HCT116 (cell line): ENCODE measurements at regions not wholly inside any gene's neighbourhood (a gene's known extent, or its start where the extent isn't known, plus 50 kb on each side); places are given as distances from the start of the nearest gene placed in this dataset.

Experiments
- ATAC-seq: fragments of 200-7000 bp; cut with Tn5 transposase; 2 replicates; pipeline ENCODE4 v1.9.1; 2020; ENCODE audit warnings: mild to moderate bottlenecking, moderate library complexity
- BruUV-seq: library from RNA; stranded (reverse); fragments of 400-500 nt; replicated peaks from 2 replicates; lab custom pipeline; 2021; lab: Mats Ljungman, UMichigan
- CTCF ChIA-PET: fragments of 300-600 bp; sonication (Branson Sonifier 250); formaldehyde crosslinking; loops from one replicate; lab custom pipeline; 2021; ENCODE audit warnings: antibody characterized with exemption; lab: Charles Lee
- POLR2A ChIA-PET: fragments of 300-600, 350-600 bp; sonication (Branson Sonifier 250); formaldehyde crosslinking; loops from one replicate; lab custom pipeline; 2021; ENCODE audit warnings: antibody characterized with exemption; lab: Charles Lee
- RAD21 ChIA-PET, 2 experiments: fragments of 300-600 bp; sonication (Branson Sonifier 250); formaldehyde crosslinking; loops; one replicate each; lab custom pipeline; 2023; ENCODE audit warnings: low total read pairs in 2 of 2; ENCODE audit not compliant: uncharacterized antibody in 2 of 2, unreplicated experiment in 2 of 2, low non-redundant PET in 1 of 2; lab: Charles Lee
- DNase-seq: peaks from one replicate; pipeline ENCODE4 v3.0.0-alpha.2; 2010; ENCODE audit warnings: low read depth, low spot score
- H2AFZ ChIP-seq: fragments of 200-600 bp; shearing (Covaris generic), sonication (generic); 2 replicates; pipeline ENCODE4 v1.6.1; 2017; ENCODE audit warnings: low read depth, mixed run types, mixed read lengths, antibody characterized with exemption, low read length; ENCODE audit not compliant: poor library complexity, severe bottlenecking
- H3K27ac ChIP-seq: 2 replicates; pipeline ENCODE4 v1.5.1; 2012; ENCODE audit warnings: low read depth, low read length
- H3K27me3 ChIP-seq: fragments of 200-600 bp; sonication (generic); 2 replicates; pipeline ENCODE4 v1.6.1; 2016; ENCODE audit warnings: mixed run types, low read length, mixed read lengths; ENCODE audit not compliant: insufficient read depth
- H3K36me3 ChIP-seq, 2 experiments: fragments of 200-500 bp in 1 of 2; fragments of 200-600 bp in 1 of 2; sonication (Bioruptor generic) in 1 of 2; sonication (generic) in 1 of 2; 2 replicates each; pipeline versions ENCODE4 v1.5.1 to v1.6.1; 2014 to 2016; ENCODE audit warnings: low read length in 2 of 2, inconsistent platforms in 1 of 2, mixed read lengths in 1 of 2, mixed run types in 1 of 2; ENCODE audit not compliant: insufficient read depth in 2 of 2, control insufficient read depth in 1 of 2
- H3K4me1 ChIP-seq, 2 experiments: fragments of 200-600 bp in 1 of 2; sonication (generic) in 1 of 2; 2 replicates each; pipeline versions ENCODE4 v1.5.1 to v1.6.1; 2012 to 2017; ENCODE audit warnings: low read length in 2 of 2, inconsistent platforms in 1 of 2, mild to moderate bottlenecking in 1 of 2, mixed read lengths in 1 of 2, mixed run types in 1 of 2, moderate library complexity in 1 of 2; ENCODE audit not compliant: insufficient read depth in 2 of 2, control insufficient read depth in 1 of 2
- H3K4me2 ChIP-seq: fragments of 200-600 bp; sonication (generic); 2 replicates; pipeline ENCODE4 v1.6.1; 2017; ENCODE audit warnings: mixed run types, low read length, mixed read lengths
- H3K4me3 ChIP-seq, 2 experiments: fragments of 200-600 bp in 1 of 2; sonication (generic) in 1 of 2; replicated peaks in 1 of 2; 2 replicates each; pipeline ENCODE4 v1.5.1; 2011 to 2016; ENCODE audit warnings: low read length in 2 of 2, control low read depth in 1 of 2, low read depth in 1 of 2, mild to moderate bottlenecking in 1 of 2, mixed read lengths in 1 of 2, mixed run types in 1 of 2
- H3K79me2 ChIP-seq: fragments of 200-600 bp; sonication (generic); 2 replicates; pipeline ENCODE4 v1.6.1; 2017; ENCODE audit warnings: mild to moderate bottlenecking, mixed run types, low read length, moderate library complexity, mixed read lengths; ENCODE audit not compliant: insufficient read depth
- H3K9ac ChIP-seq: fragments of 200-600 bp; sonication (generic); 2 replicates; pipeline ENCODE4 v1.6.1; 2016; ENCODE audit warnings: low read length, mixed read lengths
- H3K9me2 ChIP-seq: fragments of 200-600 bp; sonication (generic), shearing (Covaris generic); 2 replicates; pipeline ENCODE4 v1.6.1; 2017; ENCODE audit warnings: mixed run types, mild to moderate bottlenecking, moderate library complexity; ENCODE audit not compliant: insufficient read depth
- H3K9me3 ChIP-seq, 2 experiments: fragments of 200-500 bp in 1 of 2; fragments of 200-600 bp in 1 of 2; sonication (Bioruptor generic) in 1 of 2; sonication (generic) in 1 of 2; 2 replicates each; pipeline ENCODE4 v1.6.1; 2014 to 2017; ENCODE audit warnings: low read length in 2 of 2, mixed read lengths in 2 of 2, inconsistent platforms in 1 of 2, low read depth in 1 of 2, mild to moderate bottlenecking in 1 of 2, mixed run types in 1 of 2, moderate library complexity in 1 of 2; ENCODE audit not compliant: control insufficient read depth in 1 of 2, insufficient read depth in 1 of 2
- H4K20me1 ChIP-seq: fragments of 200-600 bp; sonication (generic), shearing (Covaris generic); 2 replicates; pipeline ENCODE4 v1.6.1; 2017; ENCODE audit warnings: mixed run types, mild to moderate bottlenecking, moderate library complexity; ENCODE audit not compliant: insufficient read depth
- CBX3 ChIP-seq: IDR thresholded peaks from 2 replicates; pipeline ENCODE4 v1.6.1; 2012; ENCODE audit warnings: low read depth
- CEBPB ChIP-seq: IDR thresholded peaks from 2 replicates; pipeline ENCODE4 v1.6.1; 2012; ENCODE audit warnings: low read depth
- EGR1 ChIP-seq: IDR thresholded peaks from 2 replicates; pipeline ENCODE4 v1.6.1; 2012; ENCODE audit warnings: low read depth
- ELF1 ChIP-seq: IDR thresholded peaks from 2 replicates; pipeline ENCODE4 v1.6.1; 2012; ENCODE audit warnings: low read depth, borderline replicate concordance
- EZH2 ChIP-seq: fragments of 200-600 bp; sonication (generic); IDR thresholded peaks from 2 replicates; pipeline ENCODE4 v1.6.1; 2017; ENCODE audit warnings: antibody characterized with exemption, mixed run types
- FOSL1 ChIP-seq: IDR thresholded peaks from 2 replicates; pipeline ENCODE4 v1.6.1; 2012; ENCODE audit warnings: low read depth
- JUND ChIP-seq: IDR thresholded peaks from 2 replicates; pipeline ENCODE4 v1.6.1; 2012
- RAD21 ChIP-seq: IDR thresholded peaks from 2 replicates; pipeline ENCODE4 v1.6.1; 2012; ENCODE audit warnings: low read depth, mild to moderate bottlenecking
- SIN3A ChIP-seq: IDR thresholded peaks from 2 replicates; pipeline ENCODE4 v1.6.1; 2012; ENCODE audit warnings: low read depth
- SRF ChIP-seq: IDR thresholded peaks from 2 replicates; pipeline ENCODE4 v1.6.1; 2012; ENCODE audit warnings: low read depth
- YY1 ChIP-seq: IDR thresholded peaks from 2 replicates; pipeline ENCODE4 v1.6.1; 2011; ENCODE audit warnings: low read length, low read depth, moderate library complexity, mild to moderate bottlenecking; ENCODE audit not compliant: insufficient replicate concordance; ENCODE audit errors: extremely low read depth
- ZFX ChIP-seq: fragments of 450-650 bp; IDR thresholded peaks from 2 replicates; pipeline ENCODE4 v1.6.1; 2017
- intact Hi-C: fragments of 100-400 bp; cut with micrococcal nuclease; formaldehyde crosslinking; loops from 2 replicates; pipeline ENCODE4 v1.10.0; 2022
- TF ChIP-seq, protein P1 (sequence below): IDR thresholded peaks from 2 replicates; pipeline ENCODE4 v1.6.1; 2012; ENCODE audit warnings: low read depth
- TF ChIP-seq, protein P2 (sequence below): IDR thresholded peaks from 2 replicates; pipeline ENCODE4 v1.6.1; 2012
- TF ChIP-seq, protein P3 (sequence below): IDR thresholded peaks from 2 replicates; pipeline ENCODE4 v1.6.1; 2011; ENCODE audit warnings: mild to moderate bottlenecking, low read length, moderate library complexity; ENCODE audit not compliant: insufficient replicate concordance; ENCODE audit errors: extremely low read depth
- TF ChIP-seq, protein P4 (sequence below), 3 experiments: fragments of 200-600 bp in 1 of 3; sonication (generic) in 1 of 3; IDR thresholded peaks in 2 of 3; conservative IDR thresholded peaks in 1 of 3; 2 replicates each; pipeline ENCODE4 v1.5.1; 2012 to 2017; ENCODE audit warnings: low read depth in 2 of 3, low read length in 2 of 3, antibody characterized with exemption in 1 of 3, borderline replicate concordance in 1 of 3, control low read depth in 1 of 3, mild to moderate bottlenecking in 1 of 3, mixed read lengths in 1 of 3, mixed run types in 1 of 3, moderate library complexity in 1 of 3; ENCODE audit not compliant: insufficient read depth in 1 of 3

DNA sequence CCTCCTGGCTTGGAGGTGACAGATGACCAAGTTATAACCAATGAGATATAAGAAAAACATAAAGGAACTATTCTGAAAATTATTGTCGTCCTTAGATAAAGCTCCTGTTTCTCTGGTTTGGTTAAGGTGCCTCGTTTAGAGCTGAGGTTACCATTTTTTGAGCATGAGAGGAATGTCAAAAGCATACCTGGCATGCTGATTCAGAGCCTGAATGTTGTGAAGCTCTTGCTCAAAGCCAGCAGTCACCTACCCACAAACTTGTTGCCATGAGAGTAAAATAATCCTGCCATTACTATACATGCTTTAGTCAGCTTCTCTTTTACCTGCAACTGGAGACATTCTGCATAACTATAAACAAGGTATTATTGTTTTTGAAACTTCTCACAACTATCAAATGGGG is 1116.2 kb downstream of the DIAPH3 start:
- no peak overlapping the region for H3K9ac ChIP-seq
- TF ChIP-seq CEBPB, result no peak
- TF ChIP-seq CBX3, result no peak
- TF ChIP-seq, protein P1, sequence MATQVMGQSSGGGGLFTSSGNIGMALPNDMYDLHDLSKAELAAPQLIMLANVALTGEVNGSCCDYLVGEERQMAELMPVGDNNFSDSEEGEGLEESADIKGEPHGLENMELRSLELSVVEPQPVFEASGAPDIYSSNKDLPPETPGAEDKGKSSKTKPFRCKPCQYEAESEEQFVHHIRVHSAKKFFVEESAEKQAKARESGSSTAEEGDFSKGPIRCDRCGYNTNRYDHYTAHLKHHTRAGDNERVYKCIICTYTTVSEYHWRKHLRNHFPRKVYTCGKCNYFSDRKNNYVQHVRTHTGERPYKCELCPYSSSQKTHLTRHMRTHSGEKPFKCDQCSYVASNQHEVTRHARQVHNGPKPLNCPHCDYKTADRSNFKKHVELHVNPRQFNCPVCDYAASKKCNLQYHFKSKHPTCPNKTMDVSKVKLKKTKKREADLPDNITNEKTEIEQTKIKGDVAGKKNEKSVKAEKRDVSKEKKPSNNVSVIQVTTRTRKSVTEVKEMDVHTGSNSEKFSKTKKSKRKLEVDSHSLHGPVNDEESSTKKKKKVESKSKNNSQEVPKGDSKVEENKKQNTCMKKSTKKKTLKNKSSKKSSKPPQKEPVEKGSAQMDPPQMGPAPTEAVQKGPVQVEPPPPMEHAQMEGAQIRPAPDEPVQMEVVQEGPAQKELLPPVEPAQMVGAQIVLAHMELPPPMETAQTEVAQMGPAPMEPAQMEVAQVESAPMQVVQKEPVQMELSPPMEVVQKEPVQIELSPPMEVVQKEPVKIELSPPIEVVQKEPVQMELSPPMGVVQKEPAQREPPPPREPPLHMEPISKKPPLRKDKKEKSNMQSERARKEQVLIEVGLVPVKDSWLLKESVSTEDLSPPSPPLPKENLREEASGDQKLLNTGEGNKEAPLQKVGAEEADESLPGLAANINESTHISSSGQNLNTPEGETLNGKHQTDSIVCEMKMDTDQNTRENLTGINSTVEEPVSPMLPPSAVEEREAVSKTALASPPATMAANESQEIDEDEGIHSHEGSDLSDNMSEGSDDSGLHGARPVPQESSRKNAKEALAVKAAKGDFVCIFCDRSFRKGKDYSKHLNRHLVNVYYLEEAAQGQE, result no peak
- TF ChIP-seq, protein P2, sequence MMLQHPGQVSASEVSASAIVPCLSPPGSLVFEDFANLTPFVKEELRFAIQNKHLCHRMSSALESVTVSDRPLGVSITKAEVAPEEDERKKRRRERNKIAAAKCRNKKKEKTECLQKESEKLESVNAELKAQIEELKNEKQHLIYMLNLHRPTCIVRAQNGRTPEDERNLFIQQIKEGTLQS, result no peak
- no peak for TF ChIP-seq ZFX
- no peak for TF ChIP-seq YY1
- no peak for TF ChIP-seq RAD21
- TF ChIP-seq, protein P3, sequence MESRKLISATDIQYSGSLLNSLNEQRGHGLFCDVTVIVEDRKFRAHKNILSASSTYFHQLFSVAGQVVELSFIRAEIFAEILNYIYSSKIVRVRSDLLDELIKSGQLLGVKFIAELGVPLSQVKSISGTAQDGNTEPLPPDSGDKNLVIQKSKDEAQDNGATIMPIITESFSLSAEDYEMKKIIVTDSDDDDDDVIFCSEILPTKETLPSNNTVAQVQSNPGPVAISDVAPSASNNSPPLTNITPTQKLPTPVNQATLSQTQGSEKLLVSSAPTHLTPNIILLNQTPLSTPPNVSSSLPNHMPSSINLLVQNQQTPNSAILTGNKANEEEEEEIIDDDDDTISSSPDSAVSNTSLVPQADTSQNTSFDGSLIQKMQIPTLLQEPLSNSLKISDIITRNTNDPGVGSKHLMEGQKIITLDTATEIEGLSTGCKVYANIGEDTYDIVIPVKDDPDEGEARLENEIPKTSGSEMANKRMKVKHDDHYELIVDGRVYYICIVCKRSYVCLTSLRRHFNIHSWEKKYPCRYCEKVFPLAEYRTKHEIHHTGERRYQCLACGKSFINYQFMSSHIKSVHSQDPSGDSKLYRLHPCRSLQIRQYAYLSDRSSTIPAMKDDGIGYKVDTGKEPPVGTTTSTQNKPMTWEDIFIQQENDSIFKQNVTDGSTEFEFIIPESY, result no peak
- no peak for TF ChIP-seq SRF
- no peak for TF ChIP-seq FOSL1
- no peak for TF ChIP-seq JUND
- TF ChIP-seq EZH2, result no peak
- TF ChIP-seq SIN3A, result no peak
- no peak for TF ChIP-seq EGR1
- TF ChIP-seq, protein P4, sequence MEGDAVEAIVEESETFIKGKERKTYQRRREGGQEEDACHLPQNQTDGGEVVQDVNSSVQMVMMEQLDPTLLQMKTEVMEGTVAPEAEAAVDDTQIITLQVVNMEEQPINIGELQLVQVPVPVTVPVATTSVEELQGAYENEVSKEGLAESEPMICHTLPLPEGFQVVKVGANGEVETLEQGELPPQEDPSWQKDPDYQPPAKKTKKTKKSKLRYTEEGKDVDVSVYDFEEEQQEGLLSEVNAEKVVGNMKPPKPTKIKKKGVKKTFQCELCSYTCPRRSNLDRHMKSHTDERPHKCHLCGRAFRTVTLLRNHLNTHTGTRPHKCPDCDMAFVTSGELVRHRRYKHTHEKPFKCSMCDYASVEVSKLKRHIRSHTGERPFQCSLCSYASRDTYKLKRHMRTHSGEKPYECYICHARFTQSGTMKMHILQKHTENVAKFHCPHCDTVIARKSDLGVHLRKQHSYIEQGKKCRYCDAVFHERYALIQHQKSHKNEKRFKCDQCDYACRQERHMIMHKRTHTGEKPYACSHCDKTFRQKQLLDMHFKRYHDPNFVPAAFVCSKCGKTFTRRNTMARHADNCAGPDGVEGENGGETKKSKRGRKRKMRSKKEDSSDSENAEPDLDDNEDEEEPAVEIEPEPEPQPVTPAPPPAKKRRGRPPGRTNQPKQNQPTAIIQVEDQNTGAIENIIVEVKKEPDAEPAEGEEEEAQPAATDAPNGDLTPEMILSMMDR (IDR thresholded peaks at IDR 0.05 in 2 of 3, conservative IDR thresholded peaks at IDR 0.05 in 1 of 3; ENCODE audit: borderline replicate concordance in 1 of 3, insufficient read depth in 1 of 3, low read depth in 2 of 3, low read length in 2 of 3), result no peak
- no peak for TF ChIP-seq ELF1
- no peak for ATAC-seq

More for the DNA sequence above, 1116.2 kb downstream of the DIAPH3 start:
- Histone ChIP-seq H3K4me2 (no peak overlapping the region), H4K20me1 (no peaks in the 10 kb centered on the region), H3K4me3 (no peak overlapping the region), H3K27me3 (no peaks in the 10 kb centered on the region), H3K4me1 (no peaks in the 10 kb centered on the region), H3K36me3 (no peaks in the 10 kb centered on the region), H2AFZ (no peak overlapping the region), H3K9me3 (peaks cover 14 to 17% of the 10 kb centered on the region in 2 experiments; a peak in 2 of 4 replicates), H3K27ac (no peak overlapping the region), H3K9me2 (no peaks in the 10 kb centered on the region), H3K79me2 (no peaks in the 10 kb centered on the region)
- DNase-seq, result no peak
- RAD21 ChIA-PET, result no interaction called here
- CTCF ChIA-PET, result no interaction called here
- POLR2A ChIA-PET, result no interaction called here
- intact Hi-C loops, result no loop called here
- no TSS peak for BruUV-seq
